Muscle of arm (tissue), 1 donor: ENCODE measurements at regions not wholly inside any gene's neighbourhood (a gene's known extent, or its start where the extent isn't known, plus 50 kb on each side); places are given as distances from the start of the nearest gene placed in this dataset.
"Not testable (repeated sequence)": the region's sequence is repeated elsewhere in the genome, so short reads cannot be mapped to it uniquely, and the experiment has no call there.

Source experiments
- DNase-seq: peaks from one replicate; pipeline ENCODE4 v3.0.0-alpha.2; 2013

DNA sequence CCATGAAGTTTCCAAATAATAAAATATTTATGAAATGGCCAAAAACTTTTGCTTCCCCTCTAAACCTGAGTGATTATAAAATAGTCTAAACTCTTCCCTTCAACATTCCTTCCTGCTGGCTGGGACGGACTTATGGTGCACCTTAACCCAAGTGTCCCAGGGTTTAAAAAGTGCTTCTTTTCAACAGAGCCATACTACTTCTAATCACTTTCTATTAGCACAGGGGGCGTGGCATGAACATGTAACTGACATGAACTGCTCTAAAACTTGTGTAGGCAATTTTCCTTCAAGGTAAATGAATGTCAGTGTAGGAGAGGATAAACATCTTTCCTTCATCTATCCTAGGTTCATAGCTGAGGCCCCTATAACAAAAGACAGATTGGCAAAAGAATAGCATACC, 163.6 kb upstream of the RIMS1 start:
- DNase-seq: no peak

DNA sequence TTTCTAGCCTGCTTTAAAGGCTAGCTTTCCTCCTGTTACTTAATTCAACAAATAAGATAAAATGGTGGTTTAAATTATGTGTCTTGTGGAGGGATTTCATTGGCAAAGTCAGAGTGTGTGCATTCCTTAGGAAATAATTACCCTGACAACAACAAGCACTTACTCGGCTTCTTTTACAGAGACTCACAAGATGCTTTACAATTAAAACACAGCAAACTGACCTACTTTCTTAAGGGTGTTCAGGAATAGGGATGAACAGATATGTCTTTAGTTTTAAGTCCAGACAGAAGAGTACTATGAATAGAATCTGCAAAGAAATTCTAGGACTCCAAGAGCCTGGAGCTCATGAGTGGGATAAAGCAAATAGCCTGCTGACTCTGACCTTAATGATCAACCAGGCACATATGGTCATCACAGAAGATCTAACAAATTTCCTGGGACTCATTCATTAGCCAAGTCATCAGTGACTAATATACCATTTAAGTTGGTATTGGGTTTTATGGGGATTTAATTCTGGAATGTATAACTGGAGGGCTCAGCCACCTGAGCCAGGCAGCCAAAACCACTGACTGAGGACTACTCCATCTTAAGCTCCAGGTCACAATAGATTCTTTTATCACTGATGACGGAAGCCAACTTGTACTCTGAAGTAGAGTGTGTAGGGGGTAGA, 161.8 kb upstream of the RIMS1 start:
- DNase-seq: no peak

DNA sequence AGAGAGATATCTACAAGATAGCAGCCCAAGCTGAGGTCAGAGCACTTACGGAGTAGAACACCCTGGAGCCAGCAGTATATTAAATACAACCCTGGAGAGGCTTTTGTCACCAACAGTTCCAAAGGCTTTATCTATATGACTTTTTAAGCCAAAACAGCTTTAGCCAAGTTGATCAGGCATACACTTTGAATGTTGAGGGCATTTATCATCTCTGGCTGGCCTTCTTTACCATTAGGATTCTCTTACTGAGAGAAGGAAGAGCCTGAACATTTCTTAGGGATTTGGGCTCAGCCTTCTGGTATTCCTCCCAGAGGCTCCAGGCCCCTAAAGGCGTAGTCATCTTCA, 161.3 kb upstream of the RIMS1 start:
- no peak for DNase-seq

DNA sequence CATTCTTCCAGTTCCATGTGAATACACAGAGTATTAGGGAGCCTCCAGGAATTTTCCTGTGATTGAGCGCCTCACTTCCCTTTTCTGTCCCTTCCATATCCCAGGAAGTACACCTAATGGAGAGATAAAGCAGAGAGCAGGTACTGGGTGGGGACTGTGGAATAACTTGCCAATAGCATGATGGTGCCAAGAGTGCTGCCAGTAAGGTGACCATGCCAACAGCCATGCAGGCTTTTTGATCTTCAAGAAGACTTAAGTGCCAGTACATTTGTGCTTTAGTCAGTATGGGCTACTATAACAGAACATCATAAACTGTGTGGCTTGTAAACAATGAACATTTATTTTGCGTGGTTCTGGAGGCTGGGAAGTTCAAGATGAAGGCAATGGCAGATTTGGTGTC, 160.2 kb upstream of the RIMS1 start:
- DNase-seq: no peak

DNA sequence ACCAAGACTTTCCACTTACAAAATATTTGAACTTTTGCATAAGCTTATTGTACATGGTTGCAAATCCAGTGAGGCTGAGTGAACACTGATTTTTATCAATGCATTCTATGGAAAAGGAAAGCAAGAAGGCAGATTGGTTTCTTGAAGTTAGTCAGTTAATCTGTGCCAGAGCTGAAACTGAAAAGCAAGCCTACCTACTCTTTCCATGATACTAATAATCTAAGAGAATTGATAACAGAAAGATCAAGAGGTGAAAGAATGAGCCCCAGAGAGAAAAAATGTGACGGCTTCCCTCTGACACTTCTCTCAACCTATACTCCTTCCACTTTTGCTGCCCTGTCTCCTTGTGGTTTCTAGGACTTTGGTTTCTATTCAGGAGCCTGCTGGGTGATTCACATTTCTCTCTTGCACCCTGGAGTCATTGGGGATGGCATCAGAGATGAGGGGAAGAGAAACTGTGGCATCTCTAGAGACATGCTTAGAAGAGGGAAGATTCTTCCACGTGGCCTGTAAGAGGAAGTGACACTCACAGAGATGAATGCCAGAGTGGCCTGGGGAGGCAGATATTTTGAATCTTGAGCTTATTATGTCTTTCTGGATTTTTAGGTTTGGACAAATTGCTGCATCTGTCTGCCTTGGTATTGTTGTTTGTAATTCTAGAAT, 158.6 kb upstream of the RIMS1 start:
- DNase-seq: no peak

DNA sequence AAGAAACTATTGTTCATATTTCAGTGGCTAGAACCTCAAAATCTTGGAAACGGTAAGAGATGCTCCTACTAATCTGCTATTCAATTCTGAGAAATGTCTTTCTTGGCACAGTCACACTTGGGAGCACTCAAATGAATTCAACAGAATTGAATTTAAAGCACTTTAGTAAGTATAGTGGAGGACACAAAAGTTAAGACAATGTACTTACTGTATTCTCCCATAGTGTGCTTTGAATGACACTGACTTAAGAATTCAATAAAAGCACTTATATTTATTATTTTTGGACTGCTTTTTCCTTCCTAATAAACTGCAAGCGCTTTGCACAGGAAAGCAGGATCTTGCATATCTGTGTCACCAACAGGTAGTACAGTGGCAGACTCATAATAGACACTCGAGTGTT, 156.1 kb upstream of the RIMS1 start:
- no peak for DNase-seq

DNA sequence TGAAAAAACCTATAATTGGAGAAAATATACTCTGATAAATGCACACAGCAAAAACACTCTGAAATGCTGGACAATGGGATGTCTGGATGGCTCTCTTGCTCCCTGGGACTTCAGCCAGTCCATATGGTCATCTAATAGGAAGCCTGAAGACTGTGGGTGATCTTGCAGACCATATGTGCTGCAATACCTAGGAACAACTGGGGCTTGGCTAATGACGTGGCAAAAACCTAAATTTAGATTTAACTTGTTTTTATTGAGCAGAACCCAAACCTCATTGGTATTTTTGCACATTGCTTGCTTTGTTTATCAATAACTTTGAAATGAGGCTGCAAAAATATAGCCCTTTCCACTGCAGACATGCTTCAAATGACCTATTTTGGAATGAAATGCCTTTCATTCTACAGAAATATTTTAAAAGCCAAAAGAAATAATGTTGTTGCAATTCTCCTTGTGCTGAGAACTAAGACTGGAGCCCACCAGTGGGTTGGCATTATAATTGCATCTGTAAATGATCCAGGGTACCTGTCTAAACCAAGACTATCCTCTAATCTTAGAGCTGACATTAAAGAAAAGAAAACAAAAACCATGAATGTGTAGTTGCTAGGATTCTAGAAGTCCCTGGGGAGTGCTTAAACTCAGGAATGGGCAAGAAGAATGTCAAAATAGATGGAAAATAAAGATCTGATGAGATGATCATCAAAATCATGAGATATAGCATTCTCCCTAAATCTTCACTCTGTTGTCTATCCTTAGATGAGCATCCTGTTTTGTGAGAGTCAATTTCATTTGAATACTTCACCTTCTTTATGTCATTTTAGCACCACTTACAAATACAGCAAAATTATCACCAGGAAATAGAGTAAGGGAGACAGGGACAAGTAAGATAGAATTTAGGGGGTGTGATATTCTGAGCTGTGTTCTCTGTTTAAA, 152.1 kb upstream of the RIMS1 start:
- DNase-seq: no peak

DNA sequence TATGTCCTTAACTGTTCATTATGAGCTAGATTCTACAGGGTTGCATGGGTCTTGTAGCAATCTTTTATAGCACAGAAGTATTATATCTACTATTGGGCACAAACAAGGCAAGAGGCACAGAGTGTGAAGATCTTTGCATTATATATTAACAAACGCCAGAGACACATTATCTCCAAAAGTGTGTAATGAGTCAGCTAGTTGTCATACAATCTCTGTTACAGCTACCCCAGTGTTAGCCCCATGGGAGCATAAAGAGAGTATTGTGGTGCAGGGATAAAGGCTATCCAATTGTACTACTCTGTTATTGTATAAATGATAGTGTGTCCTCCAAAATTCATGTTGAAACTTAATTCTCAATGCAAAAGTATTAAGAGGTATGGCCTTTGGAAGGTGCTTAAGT, 148.4 kb upstream of the RIMS1 start:
- DNase-seq: no peak

DNA sequence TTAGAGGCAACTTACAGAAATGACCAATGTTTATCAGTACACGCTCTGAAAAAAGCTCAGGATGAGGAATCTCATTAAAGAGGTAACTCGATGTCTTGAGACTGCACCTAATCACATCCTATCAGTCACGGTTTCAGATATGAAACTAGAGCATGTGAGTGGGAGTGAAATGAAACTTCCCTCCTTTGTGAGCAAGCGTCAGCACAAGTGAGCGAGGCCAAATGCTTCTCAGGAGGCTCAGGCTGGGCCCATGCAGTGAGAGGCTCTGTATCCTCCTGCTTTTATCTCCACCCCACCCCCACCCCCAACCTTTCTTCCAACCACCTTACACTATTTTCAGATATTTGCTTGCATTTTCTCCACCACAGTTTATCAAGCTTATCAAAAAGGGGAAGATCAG, 140.8 kb upstream of the RIMS1 start:
- no peak for DNase-seq

DNA sequence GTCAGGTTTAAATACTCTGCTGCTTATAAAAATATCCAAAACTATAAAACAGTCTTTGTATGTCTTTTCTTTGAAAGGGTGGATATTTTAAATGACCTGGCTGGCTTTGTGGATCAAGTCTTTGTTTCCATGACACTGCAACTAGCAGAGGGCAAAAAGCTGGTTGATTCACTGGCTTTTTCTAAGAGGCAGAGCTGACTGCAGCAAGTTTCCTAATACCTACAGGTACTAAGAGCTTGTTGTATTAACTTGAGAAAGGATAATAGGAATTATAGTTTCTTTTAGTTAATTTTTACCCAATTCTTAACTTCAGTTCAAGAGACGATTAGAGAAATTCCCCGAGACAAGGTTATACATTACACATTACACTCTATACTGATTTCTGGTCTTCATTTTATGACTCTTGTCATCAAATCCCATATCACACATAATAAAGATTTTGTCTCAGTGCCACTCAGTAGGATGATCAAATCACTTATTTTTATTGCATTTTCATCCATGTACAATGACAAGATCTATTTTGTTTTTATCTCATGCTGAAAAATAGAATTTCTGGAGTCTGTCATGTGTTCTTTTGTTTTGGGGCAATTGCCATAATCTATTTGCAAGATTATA, 120.1 kb upstream of the RIMS1 start:
- no peak for DNase-seq

DNA sequence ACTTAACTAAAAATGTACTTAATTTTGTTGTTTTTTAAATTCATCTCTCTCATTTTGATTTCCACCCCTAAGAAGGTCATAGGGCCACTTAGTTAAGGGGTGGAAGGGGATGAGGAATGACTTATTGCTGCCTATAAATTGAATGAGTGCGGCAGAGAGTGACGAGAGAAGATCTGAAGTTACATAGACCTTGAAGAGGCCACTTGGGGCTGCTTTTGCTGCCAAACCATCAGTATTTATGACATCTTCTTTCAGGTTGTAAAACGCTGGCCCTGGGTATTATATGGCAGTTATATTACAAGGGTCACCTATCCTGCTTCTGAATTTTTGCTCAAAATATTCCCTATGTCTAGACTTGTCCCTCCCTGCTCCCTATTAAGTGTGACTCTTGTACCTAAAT, 119.6 kb upstream of the RIMS1 start:
- no peak for DNase-seq

DNA sequence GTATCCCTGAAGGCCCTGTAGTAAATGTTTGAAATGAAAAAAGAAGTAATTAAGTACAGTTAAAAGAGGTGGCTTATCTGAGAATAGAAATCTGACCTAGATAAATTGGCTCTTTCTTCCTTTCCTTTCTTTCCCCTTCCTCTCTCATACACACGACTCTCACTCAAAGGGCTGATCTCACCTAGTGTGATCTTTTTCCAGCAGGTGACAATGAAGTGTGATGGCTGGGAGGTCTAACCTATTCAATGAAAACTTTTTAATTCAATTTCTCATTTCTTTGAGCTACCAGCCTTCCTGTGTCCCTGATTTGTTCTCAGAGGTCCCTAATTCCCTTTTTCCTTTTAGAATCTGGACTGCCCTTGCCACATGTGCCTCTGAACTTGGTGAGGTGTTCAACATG, 118.0 kb upstream of the RIMS1 start:
- DNase-seq: no peak

DNA sequence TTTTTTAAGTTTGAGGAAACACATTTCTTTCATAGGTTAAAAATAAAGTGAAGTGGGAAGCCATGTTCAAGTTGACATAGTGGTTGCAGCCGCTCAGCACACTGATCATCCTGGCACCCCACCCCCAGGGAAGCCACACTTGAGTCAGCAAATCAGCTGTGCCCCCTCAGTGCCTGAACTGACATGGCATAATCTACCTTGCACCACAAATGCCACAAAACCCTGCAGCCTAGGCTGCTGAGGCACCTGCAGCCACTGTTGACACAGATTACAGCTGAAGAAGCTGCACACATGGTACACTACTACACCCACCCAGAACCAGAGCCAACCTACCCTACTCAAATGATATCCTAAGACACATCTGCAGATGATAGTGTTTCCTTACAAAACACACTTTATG, 77.5 kb upstream of the RIMS1 start:
- DNase-seq: no peak

DNA sequence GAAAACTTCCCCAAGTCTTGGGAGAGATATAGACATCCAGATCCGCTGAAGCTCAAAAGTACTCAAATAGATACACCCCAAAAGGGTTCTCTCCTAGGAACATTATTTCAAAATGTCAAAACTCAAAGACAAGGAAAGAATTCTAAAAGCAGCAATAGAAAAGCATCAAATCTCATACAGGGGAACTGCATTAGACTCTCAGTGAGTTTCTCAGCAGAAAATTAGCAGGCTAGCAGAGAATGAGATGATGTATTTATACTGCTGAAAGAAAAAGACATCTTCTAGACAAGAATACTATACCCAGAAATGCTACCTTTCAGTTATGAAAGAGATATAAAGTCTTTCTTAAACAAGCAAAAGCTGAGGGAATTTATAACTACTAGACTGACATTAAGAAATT, 75.5 kb upstream of the RIMS1 start:
- no peak for DNase-seq

DNA sequence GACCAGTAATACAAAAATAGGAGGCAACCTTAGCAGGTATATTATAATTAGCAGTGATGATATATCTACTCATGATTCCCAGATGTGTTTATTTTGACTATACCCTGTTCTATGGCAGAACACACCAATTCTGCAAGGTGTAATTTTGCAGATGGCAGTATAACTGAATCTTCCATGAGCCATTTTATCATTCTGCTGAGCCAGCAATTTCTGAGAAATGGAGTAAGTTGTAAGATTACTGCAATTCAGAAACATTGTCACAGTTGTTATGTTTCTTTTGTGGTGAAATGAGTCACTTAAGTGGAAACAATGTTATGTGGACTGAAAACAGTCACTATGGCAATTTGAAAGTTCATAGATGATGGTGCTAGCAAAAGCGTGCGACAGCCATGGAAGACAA, 63.7 kb upstream of the RIMS1 start:
- DNase-seq: no peak

DNA sequence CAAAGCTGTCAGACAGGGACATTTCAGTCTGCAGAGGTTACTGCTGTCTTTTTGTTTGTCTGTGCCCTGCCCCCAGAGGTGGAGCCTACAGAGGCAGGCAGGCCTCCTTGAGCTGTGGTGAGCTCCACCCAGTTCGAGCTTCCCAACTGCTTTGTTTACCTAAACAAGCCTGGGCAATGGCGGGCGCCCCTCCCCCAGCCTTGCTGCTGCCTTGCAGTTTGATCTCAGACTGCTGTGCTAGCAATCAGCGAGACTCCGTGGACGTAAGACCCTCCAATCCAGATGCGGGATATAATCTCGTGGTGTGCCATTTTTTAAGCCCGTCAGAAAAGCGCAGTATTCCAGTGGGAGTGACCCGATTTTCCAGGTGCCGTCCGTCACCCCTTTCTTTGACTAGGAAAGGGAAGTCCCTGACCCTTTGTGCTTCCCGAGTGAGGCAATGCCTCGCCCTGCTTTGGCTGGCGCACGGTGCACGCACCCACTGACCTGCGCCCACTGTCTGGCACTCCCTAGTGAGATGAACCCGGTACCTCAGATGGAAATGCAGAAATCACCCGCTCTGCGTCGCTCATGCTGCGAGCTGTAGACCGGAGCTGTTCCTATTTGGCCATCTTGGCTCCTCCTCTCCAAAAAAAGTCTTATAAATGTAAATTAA, 54.1 kb upstream of the RIMS1 start:
- DNase-seq: not testable (repeated sequence)
